Neural crest cell (in vitro differentiated cells): ENCODE measurements at regions not wholly inside any gene's neighbourhood (a gene's known extent, or its start where the extent isn't known, plus 50 kb on each side); places are given as distances from the start of the nearest gene placed in this dataset.

ENCODE experiments used
- DNase-seq: peaks from one replicate; pipeline ENCODE4 v3.0.0; 2021; ENCODE audit warnings: low read depth, mixed read lengths, low spot score
- H3K27ac Mint-ChIP-seq: one replicate; pipeline ENCODE4 v1.8.0; 2021; ENCODE audit warnings: mild to moderate bottlenecking, mixed read lengths; ENCODE audit not compliant: unreplicated experiment
- H3K27me3 Mint-ChIP-seq: 2 replicates; pipeline ENCODE4 v1.8.0; 2021; ENCODE audit warnings: low read depth, mild to moderate bottlenecking, mixed read lengths
- H3K36me3 Mint-ChIP-seq: 2 replicates; pipeline ENCODE4 v1.8.0; 2021; ENCODE audit warnings: low read depth, mild to moderate bottlenecking, mixed read lengths
- H3K4me1 Mint-ChIP-seq: 2 replicates; pipeline ENCODE4 v1.8.0; 2021; ENCODE audit warnings: mixed read lengths
- H3K4me3 Mint-ChIP-seq: one replicate; pipeline ENCODE4 v1.8.0; 2021; ENCODE audit warnings: mild to moderate bottlenecking, mixed read lengths
- H3K9me3 Mint-ChIP-seq: 2 replicates; pipeline ENCODE4 v1.8.0; 2021; ENCODE audit warnings: mixed read lengths
- TF ChIP-seq, protein P1 (sequence below): fragments of 200-600 bp; sonication (generic); conservative IDR thresholded peaks from 2 replicates; pipeline ENCODE4 v1.5.0; 2021; ENCODE audit warnings: antibody characterized with exemption, mild to moderate bottlenecking

DNA sequence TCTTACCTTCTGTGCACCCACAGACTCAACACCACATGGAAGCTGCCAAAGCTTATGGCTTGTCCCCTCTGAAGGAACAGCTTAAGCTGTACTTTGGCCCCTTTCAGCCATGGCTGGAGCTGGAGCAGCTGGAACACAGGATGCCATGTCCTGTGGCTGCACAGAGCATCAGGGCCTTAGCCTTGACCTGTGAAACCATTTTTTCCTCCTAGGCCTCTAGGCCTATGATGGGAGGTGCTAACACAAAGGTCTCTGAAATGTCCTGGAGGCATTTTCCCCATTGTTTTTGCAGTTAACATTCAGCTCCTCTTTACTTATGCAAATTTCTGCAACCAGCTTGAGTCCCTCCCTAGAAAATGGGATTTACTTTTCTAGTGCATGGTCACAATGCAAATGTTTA, 461.4 kb upstream of the TYRP1 start:
- H3K27ac Mint-ChIP-seq: no peak overlapping the region
- DNase-seq: no peak
- peaks cover 13% of the 10 kb centered on the region for H3K9me3 Mint-ChIP-seq
- H3K4me3 Mint-ChIP-seq: no peak overlapping the region
- TF ChIP-seq, protein P1, sequence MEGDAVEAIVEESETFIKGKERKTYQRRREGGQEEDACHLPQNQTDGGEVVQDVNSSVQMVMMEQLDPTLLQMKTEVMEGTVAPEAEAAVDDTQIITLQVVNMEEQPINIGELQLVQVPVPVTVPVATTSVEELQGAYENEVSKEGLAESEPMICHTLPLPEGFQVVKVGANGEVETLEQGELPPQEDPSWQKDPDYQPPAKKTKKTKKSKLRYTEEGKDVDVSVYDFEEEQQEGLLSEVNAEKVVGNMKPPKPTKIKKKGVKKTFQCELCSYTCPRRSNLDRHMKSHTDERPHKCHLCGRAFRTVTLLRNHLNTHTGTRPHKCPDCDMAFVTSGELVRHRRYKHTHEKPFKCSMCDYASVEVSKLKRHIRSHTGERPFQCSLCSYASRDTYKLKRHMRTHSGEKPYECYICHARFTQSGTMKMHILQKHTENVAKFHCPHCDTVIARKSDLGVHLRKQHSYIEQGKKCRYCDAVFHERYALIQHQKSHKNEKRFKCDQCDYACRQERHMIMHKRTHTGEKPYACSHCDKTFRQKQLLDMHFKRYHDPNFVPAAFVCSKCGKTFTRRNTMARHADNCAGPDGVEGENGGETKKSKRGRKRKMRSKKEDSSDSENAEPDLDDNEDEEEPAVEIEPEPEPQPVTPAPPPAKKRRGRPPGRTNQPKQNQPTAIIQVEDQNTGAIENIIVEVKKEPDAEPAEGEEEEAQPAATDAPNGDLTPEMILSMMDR: no peak
- no peaks in the 10 kb centered on the region for H3K27me3 Mint-ChIP-seq
- peaks cover 10% of the 10 kb centered on the region for H3K36me3 Mint-ChIP-seq
- H3K4me1 Mint-ChIP-seq: no peaks in the 10 kb centered on the region

DNA sequence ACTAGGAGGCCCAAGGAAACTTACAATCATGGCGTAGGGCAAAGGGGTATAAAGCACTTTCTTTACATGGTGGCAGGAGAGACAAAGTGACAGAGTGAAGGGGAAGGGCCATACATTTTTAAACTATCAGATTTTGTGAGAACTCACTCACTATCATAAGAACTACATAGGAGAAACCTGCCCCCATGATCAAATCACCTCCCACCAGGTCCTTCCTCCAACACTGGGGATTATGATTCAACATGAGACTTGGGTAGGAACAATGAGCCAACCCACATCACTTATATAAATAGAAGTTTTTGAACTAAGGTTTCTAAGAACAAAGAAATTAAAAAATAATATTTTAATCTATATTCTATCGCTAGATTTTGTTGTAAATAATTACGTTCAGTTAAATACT, 460.3 kb upstream of the TYRP1 start:
- Mint-ChIP-seq H3K9me3 (peaks cover 16% of the 10 kb centered on the region), H3K4me3 (no peak overlapping the region), H3K4me1 (no peaks in the 10 kb centered on the region), H3K27me3 (no peaks in the 10 kb centered on the region), H3K36me3 (peaks cover 10% of the 10 kb centered on the region), H3K27ac (no peak overlapping the region)
- DNase-seq: no peak
- TF ChIP-seq, protein P1: no peak

DNA sequence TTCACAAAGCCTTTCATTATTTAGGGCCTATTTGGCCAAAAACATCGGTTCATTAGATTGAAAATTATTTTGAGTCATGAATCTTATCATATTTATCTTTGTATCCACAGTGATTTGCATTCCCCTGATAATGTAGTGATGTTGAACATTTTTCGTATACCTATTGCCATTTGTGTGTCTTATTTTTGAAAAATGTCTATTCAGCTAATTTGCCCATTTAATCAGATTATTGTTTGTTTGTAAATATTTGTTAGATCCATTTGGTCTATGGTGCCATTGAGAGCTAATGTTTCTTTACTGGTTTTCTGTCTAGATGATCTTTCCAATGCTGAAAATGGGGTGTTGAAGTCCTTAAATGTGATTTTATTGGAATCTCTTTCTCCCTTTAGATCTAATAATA, 439.2 kb upstream of the TYRP1 start:
- DNase-seq: no peak
- peaks cover 19% of the 10 kb centered on the region for H3K9me3 Mint-ChIP-seq
- no peak overlapping the region for H3K27ac Mint-ChIP-seq
- H3K27me3 Mint-ChIP-seq: no peaks in the 10 kb centered on the region
- no peaks in the 10 kb centered on the region for H3K4me1 Mint-ChIP-seq
- TF ChIP-seq, protein P1: no peak
- H3K36me3 Mint-ChIP-seq: peaks cover 2% of the 10 kb centered on the region
- no peak overlapping the region for H3K4me3 Mint-ChIP-seq

DNA sequence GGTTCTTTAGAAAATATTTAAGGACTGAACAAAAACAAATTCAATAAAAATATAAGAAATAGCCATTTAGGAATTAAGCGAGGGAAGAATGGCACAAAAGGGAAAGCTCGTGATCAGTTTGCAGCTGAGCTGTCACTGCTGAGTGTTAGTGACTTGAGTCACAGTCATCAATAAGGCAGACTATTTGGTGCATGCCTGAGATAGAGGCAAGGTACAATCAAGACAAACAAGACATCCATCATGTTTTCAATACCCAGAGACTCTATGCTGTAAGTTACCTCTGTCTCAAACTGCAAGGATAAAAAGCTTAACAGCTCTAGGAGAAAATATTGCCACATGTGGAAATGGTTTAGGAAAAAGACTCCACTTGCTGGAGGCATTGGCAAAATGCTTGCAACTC, 426.4 kb upstream of the TYRP1 start:
- peaks cover 2% of the 10 kb centered on the region for H3K4me1 Mint-ChIP-seq
- H3K36me3 Mint-ChIP-seq: no peaks in the 10 kb centered on the region
- no peaks in the 10 kb centered on the region for H3K9me3 Mint-ChIP-seq
- H3K27me3 Mint-ChIP-seq: no peaks in the 10 kb centered on the region
- no peak overlapping the region for H3K27ac Mint-ChIP-seq
- TF ChIP-seq, protein P1: no peak
- no peak for DNase-seq
- no peak overlapping the region for H3K4me3 Mint-ChIP-seq

DNA sequence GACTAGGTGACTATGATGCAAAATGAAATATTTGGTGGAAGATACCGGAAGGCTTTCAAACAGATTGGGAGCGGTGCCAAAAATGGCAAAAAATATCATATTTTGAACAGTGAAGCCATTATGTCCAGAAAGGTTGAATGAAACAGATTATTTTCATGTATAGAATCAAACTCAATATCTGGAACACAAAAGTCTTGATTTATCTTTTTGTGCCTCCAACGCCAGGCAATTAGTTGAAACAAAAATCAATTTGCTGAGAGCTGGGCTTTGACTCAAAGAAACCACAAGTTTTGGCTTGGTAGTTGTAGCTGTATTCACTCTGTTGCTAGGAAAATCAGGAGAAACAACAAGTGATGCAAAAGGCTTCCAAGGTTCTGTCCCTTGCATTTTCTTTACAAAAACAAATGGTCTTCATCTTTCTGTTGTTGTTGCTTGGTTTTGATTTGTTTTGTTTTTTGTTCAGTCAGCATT, 421.7 kb upstream of the TYRP1 start:
- peaks cover 16% of the 10 kb centered on the region for H3K4me1 Mint-ChIP-seq
- H3K9me3 Mint-ChIP-seq: no peaks in the 10 kb centered on the region
- H3K36me3 Mint-ChIP-seq: no peaks in the 10 kb centered on the region
- DNase-seq: no peak
- no peaks in the 10 kb centered on the region for H3K27me3 Mint-ChIP-seq
- no peak overlapping the region for H3K4me3 Mint-ChIP-seq
- TF ChIP-seq, protein P1: no peak
- no peak overlapping the region for H3K27ac Mint-ChIP-seq
